ENCODE measurements at regions not wholly inside any gene's neighbourhood (a gene's known extent, or its start where the extent isn't known, plus 50 kb on each side); places are given as distances from the start of the nearest gene placed in this dataset.
"Not testable (repeated sequence)": the region's sequence is repeated elsewhere in the genome, so short reads cannot be mapped to it uniquely, and the experiment has no call there.

DNA sequence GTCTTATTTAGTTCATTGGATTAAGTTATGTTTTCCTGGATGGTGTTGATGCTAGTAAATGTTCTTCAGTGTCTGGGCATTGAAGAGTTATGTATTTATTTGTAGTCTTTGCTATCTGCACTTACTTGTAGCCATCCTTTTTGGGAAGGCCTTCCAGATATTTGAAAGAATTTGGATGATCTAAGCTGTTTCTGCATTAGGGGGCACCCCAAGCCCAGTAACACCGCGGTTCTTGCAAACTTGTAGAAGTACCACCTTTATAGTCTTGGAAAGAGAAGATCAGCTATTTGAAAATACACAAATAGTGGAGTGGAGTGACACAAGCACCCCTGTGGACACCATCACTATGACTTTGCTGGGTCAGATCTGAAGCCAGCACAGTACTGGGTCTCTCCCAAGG is 175.9 kb upstream of the KIF2B start:
- no peak for DNase-seq
- intact Hi-C loops (cut with DNase I) = no loop called here

DNA sequence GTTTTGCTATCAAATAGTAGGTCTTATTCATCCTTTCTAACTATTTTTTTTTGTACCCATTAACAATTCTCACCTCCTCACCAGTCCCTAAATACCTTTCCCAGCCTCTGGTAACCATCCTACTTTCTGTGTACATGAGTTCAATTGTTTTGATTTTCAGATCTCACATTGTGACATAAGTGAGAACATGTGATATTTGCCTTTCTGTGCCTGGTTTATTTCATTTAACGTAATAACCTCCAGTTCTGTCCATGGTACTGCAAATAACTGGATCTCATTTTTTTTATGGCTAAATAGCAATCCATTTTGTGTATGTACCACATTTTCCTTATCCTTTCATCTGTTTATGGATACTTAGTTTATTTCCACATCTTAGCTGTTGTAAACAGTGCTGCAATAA is 181.9 kb upstream of the KIF2B start:
- intact Hi-C loops (cut with DNase I) = no loop called here

DNA sequence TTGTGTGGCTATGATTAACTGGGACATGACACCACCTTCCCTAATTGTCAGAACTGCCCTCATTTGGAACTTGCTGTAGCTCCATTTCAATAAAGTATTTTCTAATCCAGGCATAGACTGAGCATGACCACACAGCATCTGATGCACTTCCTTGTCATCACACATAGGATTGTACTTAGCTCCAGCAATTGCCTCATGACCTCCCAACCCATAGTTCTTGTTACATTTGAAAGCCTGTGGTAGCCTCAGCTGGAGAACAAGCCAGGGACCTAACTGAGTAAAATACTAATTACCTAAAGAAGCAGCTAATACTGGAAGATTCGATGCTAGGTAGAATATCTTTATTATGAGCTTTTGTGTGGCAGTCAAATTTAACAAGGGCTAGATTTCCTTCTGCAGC is 187.3 kb upstream of the KIF2B start:
- DNase-seq = no peak
- intact Hi-C loops (cut with DNase I) = no loop called here

More for the DNA sequence above, 181.9 kb upstream of the KIF2B start:
- no peak for DNase-seq

- intact Hi-C loops (cut with DNase I) = no loop called here
- DNase-seq = no peak
Observed at GRCh38 chr17:53633856-53634255, 188.9 kb upstream of the KIF2B start.

GRCh38 chr17:53631486-53631885 is 191.2 kb upstream of the KIF2B start:
- DNase-seq = no peak
- intact Hi-C loops (cut with DNase I) = no loop called here

- intact Hi-C loops (cut with DNase I) = no loop called here
- no peak for DNase-seq
Observed at GRCh38 chr17:53630638-53631037, 192.1 kb upstream of the KIF2B start.

GRCh38 chr17:53630115-53630514 is 192.6 kb upstream of the KIF2B start:
- DNase-seq = no peak
- intact Hi-C loops (cut with DNase I) = no loop called here

DNA sequence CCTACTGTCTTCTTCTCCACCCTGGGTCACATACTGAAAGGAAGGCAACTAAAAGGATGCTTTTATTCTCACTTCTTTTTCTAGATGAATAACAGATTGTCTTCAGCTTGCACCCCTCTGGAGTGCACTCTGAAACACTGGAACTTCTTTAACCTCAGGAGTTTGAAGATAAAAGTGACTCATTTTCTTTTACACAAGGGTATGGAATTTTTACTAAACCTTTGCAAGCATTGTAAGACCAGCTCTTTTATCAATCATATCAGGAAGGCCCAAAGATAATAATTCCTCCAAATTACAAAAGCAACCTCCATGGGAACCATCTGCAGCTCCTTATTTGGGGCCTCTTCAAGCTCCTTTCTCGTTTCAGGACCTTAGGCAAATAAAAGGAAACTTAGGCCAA is 193.5 kb upstream of the KIF2B start:
- no peak for DNase-seq
- intact Hi-C loops (cut with DNase I) = loop anchor here (10.0 kb wide), 1 partner anchor 376 kb away; no protein-coding TSS in a partner anchor

DNA sequence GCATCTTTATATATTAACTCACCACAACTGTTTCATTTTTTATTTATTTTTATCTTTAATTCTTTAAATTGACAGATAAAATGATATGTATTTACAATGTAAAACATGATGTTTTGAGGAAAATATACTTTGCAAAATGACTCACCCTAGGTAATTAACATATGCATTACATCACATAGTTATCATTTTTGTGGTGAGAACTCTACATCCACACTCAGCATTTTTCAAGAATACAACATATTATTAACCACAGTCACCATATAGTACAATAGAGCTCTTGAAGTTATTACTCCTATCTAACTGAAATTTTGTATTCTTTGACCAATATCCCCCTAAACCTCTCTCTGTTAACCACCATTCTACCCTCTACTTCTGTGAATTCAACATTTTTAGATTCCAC is 194.7 kb upstream of the KIF2B start:
- no peak for DNase-seq
- intact Hi-C loops (cut with DNase I) = loop anchor here (10.0 kb wide), 1 partner anchor 377 kb away; no protein-coding TSS in a partner anchor

DNA sequence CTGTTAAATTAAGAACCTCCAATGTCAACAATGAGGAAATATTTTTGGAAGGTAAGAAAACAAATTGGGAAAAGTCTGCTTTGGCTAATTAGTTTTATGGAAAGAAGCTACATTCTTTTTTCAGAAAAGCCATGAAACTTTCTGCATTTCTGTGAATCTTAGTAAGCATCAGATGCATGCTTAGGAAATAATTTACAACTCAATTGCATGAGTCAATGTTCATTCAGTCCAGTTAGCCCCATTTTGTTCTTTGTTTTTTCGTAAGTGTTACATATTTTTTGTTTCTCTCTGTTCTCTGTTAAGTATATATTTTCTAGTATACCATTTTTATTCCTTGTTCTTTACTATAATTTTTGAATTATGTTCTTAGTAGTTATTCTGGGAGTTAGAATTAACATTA is 195.2 kb upstream of the KIF2B start:
- intact Hi-C loops (cut with DNase I) = loop anchor here (10.0 kb wide), 1 partner anchor 377 kb away; no protein-coding TSS in a partner anchor
- no peak for DNase-seq

GRCh38 chr17:53626286-53626685 is 196.4 kb upstream of the KIF2B start:
- no peak for DNase-seq
- intact Hi-C loops (cut with DNase I) = loop anchor here (10.0 kb wide), 1 partner anchor 379 kb away; no protein-coding TSS in a partner anchor

DNA sequence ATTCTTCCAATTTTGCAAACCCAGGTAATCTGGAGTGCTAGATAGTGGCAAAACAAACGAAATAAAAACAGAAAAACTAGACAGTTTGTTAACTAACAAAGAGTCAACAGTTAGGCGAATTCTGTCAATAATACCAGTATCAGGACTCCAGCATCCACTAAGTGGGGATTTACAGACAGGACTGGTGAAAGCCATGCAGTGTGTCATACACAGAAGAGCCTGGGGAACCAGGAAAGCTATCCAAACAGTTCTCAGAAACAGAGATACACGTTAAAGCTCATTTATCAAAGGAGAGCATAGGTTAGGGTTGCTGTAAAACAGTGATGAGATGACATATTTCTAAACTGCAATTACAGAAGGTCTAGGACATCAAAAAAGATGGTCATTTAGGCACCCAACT is 203.7 kb upstream of the KIF2B start:
- intact Hi-C loops (cut with DNase I) = no loop called here

GRCh38 chr17:53608208-53608607 is 214.5 kb upstream of the KIF2B start:
- DNase-seq; intact Hi-C loops (cut with DNase I): not testable (repeated sequence)

More for the DNA sequence above, 203.7 kb upstream of the KIF2B start:
- no peak for DNase-seq

DNA sequence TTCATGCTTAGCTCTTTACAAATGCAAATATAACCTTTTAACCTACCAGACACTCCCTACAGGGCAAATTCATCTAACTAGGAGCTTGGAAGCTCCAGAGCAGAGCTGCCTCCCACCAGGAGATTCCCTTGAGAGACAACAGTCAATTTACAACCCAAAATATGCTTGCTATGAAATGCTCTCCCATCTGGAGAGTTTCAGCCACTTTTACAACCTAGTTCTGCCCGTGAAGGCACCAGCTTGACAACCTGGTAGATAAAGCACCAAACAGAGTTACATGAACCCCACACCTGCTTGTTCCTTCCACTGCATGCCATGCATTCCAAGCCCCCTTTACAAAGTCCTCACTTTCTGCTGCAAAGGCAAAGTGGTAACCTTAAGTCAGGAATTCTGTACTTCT is 215.3 kb upstream of the KIF2B start:
- intact Hi-C loops (cut with DNase I) = no loop called here

GRCh38 chr17:53588317-53588716 is 234.4 kb upstream of the KIF2B start:
- intact Hi-C loops (cut with DNase I) = no loop called here
- no peak for DNase-seq

More for the DNA sequence above, 215.3 kb upstream of the KIF2B start:
- DNase-seq = no peak

DNA sequence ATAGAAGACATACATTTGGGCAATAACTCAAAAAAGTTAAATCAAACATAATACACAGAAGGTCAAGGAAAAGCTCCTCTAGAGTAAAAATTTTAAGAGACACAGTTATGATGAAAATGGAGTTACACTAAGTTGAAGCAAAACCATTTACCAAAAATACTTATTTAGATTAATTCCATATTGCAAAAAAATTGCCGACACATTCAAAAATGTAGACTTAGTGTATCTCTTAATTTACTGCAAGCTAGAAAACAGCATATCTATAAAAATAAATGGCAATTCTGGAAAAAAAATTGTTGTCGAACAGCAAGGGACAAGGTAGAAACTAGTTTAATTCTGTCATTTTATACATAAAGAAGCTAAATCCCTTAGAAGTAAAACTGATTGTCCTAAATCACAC is 248.7 kb upstream of the KIF2B start:
- DNase-seq = no peak
- intact Hi-C loops (cut with DNase I) = no loop called here

DNA sequence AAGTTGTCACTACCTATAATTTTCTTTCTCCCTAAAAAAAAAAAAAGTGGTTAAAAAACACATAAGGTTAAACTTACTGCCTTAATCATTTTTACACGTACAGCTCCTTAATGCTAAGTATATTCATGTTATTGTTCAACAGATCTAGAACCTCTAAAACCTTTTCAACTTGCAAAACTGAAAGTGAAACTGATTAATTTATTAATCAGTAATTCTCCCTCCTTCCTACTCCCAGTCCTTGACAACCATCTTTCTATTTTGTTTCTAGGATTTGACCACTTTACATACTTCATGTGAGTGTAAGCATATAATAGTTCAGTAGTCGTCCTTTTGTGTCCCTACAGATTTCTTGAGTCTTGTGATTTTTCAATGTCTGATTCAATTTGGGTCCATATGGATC is 251.4 kb upstream of the KIF2B start:
- no peak for DNase-seq
- intact Hi-C loops (cut with DNase I) = no loop called here

DNA sequence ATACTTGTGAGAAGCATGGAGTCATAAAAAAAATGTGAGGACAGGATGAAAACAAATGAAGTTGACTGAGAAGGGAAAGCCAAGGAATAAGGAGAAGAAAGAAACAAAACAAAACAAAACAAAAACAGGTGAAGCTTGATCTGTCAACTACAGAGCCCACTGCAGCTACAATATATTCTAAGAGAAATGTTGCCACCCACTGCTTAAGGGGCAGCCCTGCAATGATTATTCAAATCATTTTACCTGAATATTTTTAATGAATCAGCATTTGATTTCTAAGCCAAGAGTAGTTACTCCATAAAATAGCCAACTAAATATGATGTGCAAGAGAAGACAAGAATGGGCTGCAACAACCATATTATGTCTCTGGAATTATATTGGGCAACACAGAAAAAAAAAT is 252.0 kb upstream of the KIF2B start:
- DNase-seq = no peak
- intact Hi-C loops (cut with DNase I) = no loop called here

- intact Hi-C loops (cut with DNase I) = no loop called here
- no peak for DNase-seq
Observed at GRCh38 chr17:53560953-53561352, 261.8 kb upstream of the KIF2B start.

- intact Hi-C loops (cut with DNase I) = no loop called here
- no peak for DNase-seq
Observed at GRCh38 chr17:53548252-53548651, 274.5 kb upstream of the KIF2B start.

- intact Hi-C loops (cut with DNase I) = no loop called here
- no peak for DNase-seq
Observed at GRCh38 chr17:53543472-53543871, 279.3 kb upstream of the KIF2B start.

- intact Hi-C loops (cut with DNase I) = no loop called here
- DNase-seq = no peak
Observed at GRCh38 chr17:53538129-53538617, 284.6 kb upstream of the KIF2B start.
